OCI-LY3 (cell line): ENCODE measurements at regions not wholly inside any gene's neighbourhood (a gene's known extent, or its start where the extent isn't known, plus 50 kb on each side); places are given as distances from the start of the nearest gene placed in this dataset.

Experiments used
- H2AFZ ChIP-seq: fragments of 200-600, 300-600 bp; shearing (Covaris generic); 2 replicates; pipeline ENCODE4 v1.6.0; 2014; ENCODE audit warnings: antibody characterized with exemption, low read depth, low read length
- H3K27ac ChIP-seq: fragments of 200-600, 300-600 bp; sonication (generic); 2 replicates; pipeline ENCODE4 v1.5.1; 2014; ENCODE audit warnings: mild to moderate bottlenecking, low read length, moderate library complexity, mixed read lengths
- H3K27me3 ChIP-seq: fragments of 200-600, 300-600 bp; sonication (generic); 2 replicates; pipeline ENCODE4 v1.6.1; 2014; ENCODE audit warnings: low read depth, low read length, mixed read lengths
- H3K36me3 ChIP-seq: fragments of 200-600, 300-600 bp; sonication (generic); replicated peaks from 2 replicates; pipeline ENCODE3; 2014; ENCODE audit warnings: low read depth, low read length, mixed read lengths
- H3K4me1 ChIP-seq: fragments of 300-600, 200-600 bp; sonication (generic); 2 replicates; pipeline ENCODE4 v1.6.1; 2014; ENCODE audit warnings: low read length, mixed read lengths
- H3K4me2 ChIP-seq: fragments of 200-600, 300-600 bp; sonication (generic); 2 replicates; pipeline ENCODE4 v1.6.1; 2014; ENCODE audit warnings: low read length, mixed read lengths
- H3K4me3 ChIP-seq: fragments of 300-600, 200-600 bp; sonication (generic); 2 replicates; pipeline ENCODE4 v1.5.1; 2014; ENCODE audit warnings: antibody characterized with exemption, mild to moderate bottlenecking, low read length, moderate library complexity
- H3K79me2 ChIP-seq: fragments of 300-600, 200-600 bp; shearing (Covaris generic); 2 replicates; pipeline ENCODE4 v1.6.1; 2014; ENCODE audit warnings: mild to moderate bottlenecking, low read length, mixed read lengths
- H3K9ac ChIP-seq: fragments of 300-600, 200-600 bp; shearing (Covaris generic); 2 replicates; pipeline ENCODE4 v1.6.0; 2014; ENCODE audit warnings: mild to moderate bottlenecking, low read length, moderate library complexity
- H3K9me3 ChIP-seq: fragments of 200-600, 300-600 bp; shearing (Covaris generic); 2 replicates; pipeline ENCODE4 v1.6.1; 2014; ENCODE audit warnings: low read length, mixed read lengths; ENCODE audit not compliant: insufficient read depth
- H4K20me1 ChIP-seq: fragments of 200-600, 300-600 bp; sonication (generic); 2 replicates; pipeline ENCODE4 v1.6.1; 2016; ENCODE audit warnings: low read length, mixed read lengths; ENCODE audit not compliant: insufficient read depth
- CTCF ChIP-seq: fragments of 200-600, 300-600 bp; sonication (generic); IDR thresholded peaks from 2 replicates; pipeline ENCODE4 v1.5.1; 2014; ENCODE audit warnings: antibody characterized with exemption, low read length, low read depth
- EZH2phosphoT487 ChIP-seq: fragments of 200-600 bp; shearing (Covaris generic); IDR thresholded peaks from 2 replicates; pipeline ENCODE4 v1.6.1; 2018; ENCODE audit warnings: antibody characterized with exemption, mixed run types, low read depth

GRCh38 chr18:38019292-38019691 lies 453.7 kb upstream of the CELF4 start:
- TF ChIP-seq CTCF (no peak), EZH2phosphoT487 (no peak)
- H3K79me2 ChIP-seq = no peaks in the 10 kb centered on the region
- H3K36me3 ChIP-seq = no peaks in the 10 kb centered on the region
- no peaks in the 10 kb centered on the region for H3K4me1 ChIP-seq
- no peak overlapping the region for H3K4me2 ChIP-seq
- H2AFZ ChIP-seq = no peak overlapping the region
- H3K27ac ChIP-seq = no peak overlapping the region
- no peak overlapping the region for H3K4me3 ChIP-seq
- H3K9ac ChIP-seq = no peak overlapping the region
- H3K27me3 ChIP-seq = no peaks in the 10 kb centered on the region
- H4K20me1 ChIP-seq = no peaks in the 10 kb centered on the region
- H3K9me3 ChIP-seq = no peaks in the 10 kb centered on the region

- H3K4me1 ChIP-seq = peaks cover 8% of the 10 kb centered on the region
- H3K4me3 ChIP-seq = no peak overlapping the region
- H3K9ac ChIP-seq = no peak overlapping the region
- H3K27ac ChIP-seq = no peak overlapping the region
- H3K79me2 ChIP-seq = no peaks in the 10 kb centered on the region
- no peaks in the 10 kb centered on the region for H3K27me3 ChIP-seq
- no peaks in the 10 kb centered on the region for H3K36me3 ChIP-seq
- no peaks in the 10 kb centered on the region for H4K20me1 ChIP-seq
- no peaks in the 10 kb centered on the region for H3K9me3 ChIP-seq
- TF ChIP-seq EZH2phosphoT487 (no peak), CTCF (no peak)
- H2AFZ ChIP-seq = no peak overlapping the region
- H3K4me2 ChIP-seq = no peak overlapping the region
Observed at GRCh38 chr18:38010971-38011857, 445.6 kb upstream of the CELF4 start.

- no peak overlapping the region for H3K9ac ChIP-seq
- no peaks in the 10 kb centered on the region for H3K27me3 ChIP-seq
- no peak overlapping the region for H3K4me3 ChIP-seq
- H3K4me1 ChIP-seq = peaks cover 8% of the 10 kb centered on the region
- TF ChIP-seq EZH2phosphoT487 = no peak
- no peak for TF ChIP-seq CTCF
- H3K27ac ChIP-seq = no peak overlapping the region
- no peaks in the 10 kb centered on the region for H3K9me3 ChIP-seq
- no peaks in the 10 kb centered on the region for H3K79me2 ChIP-seq
- H2AFZ ChIP-seq = no peak overlapping the region
- no peaks in the 10 kb centered on the region for H3K36me3 ChIP-seq
- no peak overlapping the region for H3K4me2 ChIP-seq
- H4K20me1 ChIP-seq = no peaks in the 10 kb centered on the region
Observed at GRCh38 chr18:38010037-38010436, 444.4 kb upstream of the CELF4 start.

GRCh38 chr18:38009320-38009719 lies 443.7 kb upstream of the CELF4 start:
- Histone ChIP-seq H3K4me1 (peaks cover 8% of the 10 kb centered on the region), H3K27me3 (no peaks in the 10 kb centered on the region), H3K9ac (no peak overlapping the region), H3K9me3 (no peaks in the 10 kb centered on the region), H3K36me3 (no peaks in the 10 kb centered on the region), H2AFZ (no peak overlapping the region), H3K4me3 (no peak overlapping the region), H3K27ac (no peak overlapping the region), H3K4me2 (no peak overlapping the region), H4K20me1 (no peaks in the 10 kb centered on the region), H3K79me2 (no peaks in the 10 kb centered on the region)
- TF ChIP-seq EZH2phosphoT487 (no peak), CTCF (no peak)
